H9 (cell line): ENCODE measurements at regions not wholly inside any gene's neighbourhood (a gene's known extent, or its start where the extent isn't known, plus 50 kb on each side); places are given as distances from the start of the nearest gene placed in this dataset.
"Not testable (repeated sequence)": the region's sequence is repeated elsewhere in the genome, so short reads cannot be mapped to it uniquely, and the experiment has no call there.

Source experiments
- DNase-seq: peaks from one replicate; pipeline ENCODE4 v3.0.0-alpha.2; 2017
- H2AFZ ChIP-seq: one replicate; pipeline ENCODE4 v1.6.1; 2013; ENCODE audit warnings: mild to moderate bottlenecking, low read length, control low read depth, moderate library complexity
- H2AK5ac ChIP-seq: 2 replicates; pipeline ENCODE4 v1.6.1; 2013; ENCODE audit warnings: low read length, control low read depth, mixed read lengths; ENCODE audit not compliant: insufficient read length
- H2BK120ac ChIP-seq: one replicate; pipeline ENCODE4 v1.6.1; 2013; ENCODE audit warnings: low read depth, mild to moderate bottlenecking, low read length, control low read depth, inconsistent platforms; ENCODE audit not compliant: poor library complexity, severe bottlenecking
- H2BK12ac ChIP-seq: 2 replicates; pipeline ENCODE4 v1.6.1; 2013; ENCODE audit warnings: low read length, control low read depth, mixed read lengths, low read depth; ENCODE audit not compliant: insufficient read length
- H2BK15ac ChIP-seq: 2 replicates; pipeline ENCODE4 v1.6.1; 2013; ENCODE audit warnings: low read depth, low read length, control low read depth
- H2BK20ac ChIP-seq: one replicate; pipeline ENCODE4 v1.6.1; 2013; ENCODE audit warnings: low read depth, mild to moderate bottlenecking, low read length, control low read depth, inconsistent platforms; ENCODE audit not compliant: poor library complexity, severe bottlenecking
- H2BK5ac ChIP-seq: 2 replicates; pipeline ENCODE4 v1.6.1; 2013; ENCODE audit warnings: low read length, control low read depth, mixed read lengths; ENCODE audit not compliant: insufficient read length
- H3K14ac ChIP-seq: 2 replicates; pipeline ENCODE4 v1.6.1; 2013; ENCODE audit warnings: low read length, control low read depth; ENCODE audit not compliant: insufficient read depth
- H3K18ac ChIP-seq: 2 replicates; pipeline ENCODE4 v1.6.1; 2013; ENCODE audit warnings: low read depth, mild to moderate bottlenecking, mixed read lengths, low read length, control low read depth; ENCODE audit not compliant: insufficient read length
- H3K23ac ChIP-seq: 2 replicates; pipeline ENCODE4 v1.6.1; 2013; ENCODE audit warnings: low read length, control low read depth, mixed read lengths, low read depth; ENCODE audit not compliant: insufficient read length
- H3K23me2 ChIP-seq: 2 replicates; pipeline ENCODE4 v1.6.1; 2013; ENCODE audit warnings: low read depth, mild to moderate bottlenecking, mixed read lengths, low read length, control low read depth; ENCODE audit not compliant: insufficient read length, poor library complexity, severe bottlenecking
- H3K27ac ChIP-seq: 2 replicates; pipeline ENCODE4 v1.5.1; 2013; ENCODE audit warnings: low read length, control low read depth, mixed read lengths, low read depth; ENCODE audit not compliant: insufficient read length
- H3K27me3 ChIP-seq: 2 replicates; pipeline ENCODE4 v1.6.1; 2013; ENCODE audit warnings: low read length, control low read depth, inconsistent platforms; ENCODE audit not compliant: insufficient read depth
- H3K4ac ChIP-seq: 2 replicates; pipeline ENCODE4 v1.6.1; 2013; ENCODE audit warnings: low read depth, mild to moderate bottlenecking, control low read depth, inconsistent platforms, low read length, moderate library complexity
- H3K4me1 ChIP-seq: 2 replicates; pipeline ENCODE4 v1.6.1; 2013; ENCODE audit warnings: low read length, control low read depth, inconsistent platforms; ENCODE audit not compliant: insufficient read depth
- H3K4me2 ChIP-seq: 2 replicates; pipeline ENCODE4 v1.6.1; 2013; ENCODE audit warnings: low read length, control low read depth, mixed read lengths; ENCODE audit not compliant: insufficient read length, insufficient read depth
- H3K56ac ChIP-seq: 2 replicates; pipeline ENCODE4 v1.6.1; 2013; ENCODE audit warnings: low read depth, mild to moderate bottlenecking, mixed read lengths, low read length, control low read depth; ENCODE audit not compliant: insufficient read length
- H3K79me1 ChIP-seq: 2 replicates; pipeline ENCODE4 v1.6.1; 2013; ENCODE audit warnings: low read depth, mild to moderate bottlenecking, moderate library complexity, low read length, control low read depth, inconsistent platforms; ENCODE audit not compliant: insufficient read depth, poor library complexity, severe bottlenecking
- H3K79me2 ChIP-seq: 2 replicates; pipeline ENCODE4 v1.6.1; 2013; ENCODE audit warnings: low read length, control low read depth, inconsistent platforms; ENCODE audit not compliant: insufficient read depth
- H3K9ac ChIP-seq: 2 replicates; pipeline ENCODE4 v1.6.1; 2013; ENCODE audit warnings: low read length, control low read depth, mixed read lengths; ENCODE audit not compliant: insufficient read length; ENCODE audit errors: extremely low read depth
- H3K9me3 ChIP-seq: one replicate; pipeline ENCODE4 v1.6.1; 2013; ENCODE audit warnings: low read depth, low read length, inconsistent platforms; ENCODE audit not compliant: control insufficient read depth
- H3T11ph ChIP-seq: one replicate; pipeline ENCODE4 v1.6.1; 2013; ENCODE audit warnings: mild to moderate bottlenecking, low read length, control low read depth, inconsistent platforms
- H4K20me1 ChIP-seq: one replicate; pipeline ENCODE4 v1.6.1; 2013; ENCODE audit not compliant: control insufficient read depth, insufficient read length, insufficient read depth
- H4K5ac ChIP-seq: 2 replicates; pipeline ENCODE4 v1.6.1; 2013; ENCODE audit warnings: low read depth, mild to moderate bottlenecking, mixed read lengths, low read length, control low read depth; ENCODE audit not compliant: insufficient read length
- H4K8ac ChIP-seq: replicated peaks from 2 replicates; pipeline ENCODE4 v1.6.1; 2013; ENCODE audit warnings: low read length, control low read depth, mixed read lengths, low read depth; ENCODE audit not compliant: insufficient read length
- H4K91ac ChIP-seq: 2 replicates; pipeline ENCODE4 v1.6.1; 2013; ENCODE audit warnings: low read depth, mild to moderate bottlenecking, moderate library complexity, mixed read lengths, low read length, control low read depth; ENCODE audit not compliant: insufficient read length
- H3K27ac Mint-ChIP-seq, 3 experiments: 2 replicates in 2 of 3; 3 replicates in 1 of 3; pipeline ENCODE4 v1.8.0; 2020 to 2021; ENCODE audit warnings: mixed read lengths in 3 of 3, mild to moderate bottlenecking in 1 of 3, moderate library complexity in 1 of 3
- H3K27me3 Mint-ChIP-seq: 2 replicates; pipeline ENCODE4 v1.8.0; 2021; ENCODE audit warnings: low read depth, mild to moderate bottlenecking, moderate library complexity, mixed read lengths
- H3K36me3 Mint-ChIP-seq, 3 experiments: 2 replicates in 2 of 3; 3 replicates in 1 of 3; pipeline ENCODE4 v1.8.0; 2020 to 2021; ENCODE audit warnings: low read depth in 3 of 3, mixed read lengths in 3 of 3; ENCODE audit not compliant: insufficient read depth in 1 of 3
- H3K4me1 Mint-ChIP-seq, 2 experiments: 2 replicates each; pipeline ENCODE4 v1.8.0; 2020; ENCODE audit warnings: mixed read lengths in 2 of 2
- H3K4me3 Mint-ChIP-seq, 2 experiments: 2 replicates in 1 of 2; 3 replicates in 1 of 2; pipeline ENCODE4 v1.8.0; 2020 to 2021; ENCODE audit warnings: mild to moderate bottlenecking in 2 of 2, mixed read lengths in 2 of 2, moderate library complexity in 1 of 2
- H3K9me3 Mint-ChIP-seq, 2 experiments: 2 replicates in 1 of 2; 3 replicates in 1 of 2; pipeline ENCODE4 v1.8.0; 2020; ENCODE audit warnings: mild to moderate bottlenecking in 2 of 2, mixed read lengths in 2 of 2, moderate library complexity in 1 of 2
- CTCF ChIP-seq: fragments of 200-600 bp; sonication (generic); conservative IDR thresholded peaks from 3 replicates; pipeline ENCODE4 v1.8.0; 2021; ENCODE audit warnings: antibody characterized with exemption, mild to moderate bottlenecking
- WGBS: extraction: QIAGEN DNeasy Blood & Tissue Kit; methylation state at CpG from one replicate; pipeline ENCODE4 v1.1.7; 2013; ENCODE audit warnings: missing lambda C conversion rate, low lambda C conversion rate, mixed read lengths; ENCODE audit not compliant: insufficient read length; ENCODE audit errors: extremely low coverage; 5-methylcytosine and 5-hydroxymethylcytosine counted together

- Histone ChIP-seq H3K79me1 (no peaks in the 10 kb centered on the region), H3K14ac (no peak overlapping the region), H3K4ac (no peak overlapping the region), H2AK5ac (no peak overlapping the region), H3K27me3 (no peaks in the 10 kb centered on the region), H3K18ac (no peak overlapping the region), H2BK20ac (no peak overlapping the region), H3T11ph (no peak overlapping the region), H3K23ac (no peak overlapping the region), H3K79me2 (peaks cover 12% of the 10 kb centered on the region; the same call in 1 of the 2 replicates), H2AFZ (no peak overlapping the region), H3K23me2 (no peaks in the 10 kb centered on the region), H3K27ac (no peak overlapping the region), H3K4me1 (no peaks in the 10 kb centered on the region), H2BK5ac (no peak overlapping the region), H3K9ac (no peak overlapping the region), H3K56ac (no peak overlapping the region), H4K91ac (no peak overlapping the region), H4K8ac (no peak overlapping the region), H4K5ac (no peak overlapping the region), H2BK120ac (no peak overlapping the region), H2BK12ac (no peak overlapping the region), H2BK15ac (no peak overlapping the region), H3K9me3 (no peaks in the 10 kb centered on the region), H3K4me2 (no peak overlapping the region), H4K20me1 (no peaks in the 10 kb centered on the region)
- Mint-ChIP-seq H3K27me3 (no peaks in the 10 kb centered on the region), H3K4me3 (no peak overlapping the region), H3K9me3 (no peaks in the 10 kb centered on the region; a peak in 1 of 5 replicates), H3K36me3 (no peaks in the 10 kb centered on the region; a peak in 1 of 7 replicates), H3K4me1 (peaks cover 6% of the 10 kb centered on the region in 2 experiments; a peak in 3 of 4 replicates), H3K27ac (no peak overlapping the region)
- no peak for DNase-seq
- no peak for TF ChIP-seq CTCF
- no CpG with 5 or more reads among the region's 3 CpGs for WGBS
Observed at GRCh38 chr22:25397616-25398015, 166.9 kb upstream of the GRK3 start.

- WGBS = no CpG with 5 or more reads among the region's 6 CpGs
- not testable (repeated sequence) for H2BK5ac ChIP-seq, H3K18ac ChIP-seq, H3K4ac ChIP-seq, H4K91ac ChIP-seq, H2BK15ac ChIP-seq, H3K27me3 Mint-ChIP-seq, H3K79me1 ChIP-seq, H3K23me2 ChIP-seq, H3K27ac Mint-ChIP-seq, H3K9me3 Mint-ChIP-seq, H3K56ac ChIP-seq, H2BK12ac ChIP-seq, H3K9me3 ChIP-seq, H3K14ac ChIP-seq, H3K9ac ChIP-seq, H2BK20ac ChIP-seq, H2BK120ac ChIP-seq, H3K23ac ChIP-seq, H3K4me3 Mint-ChIP-seq, H3K36me3 Mint-ChIP-seq, H4K8ac ChIP-seq, H3K27ac ChIP-seq, H3K27me3 ChIP-seq, H3K4me2 ChIP-seq, H3T11ph ChIP-seq, DNase-seq, H2AFZ ChIP-seq, H4K5ac ChIP-seq, H2AK5ac ChIP-seq, H3K4me1 ChIP-seq, H4K20me1 ChIP-seq
- H3K79me2 ChIP-seq = peaks cover 15% of the 10 kb centered on the region; the same call in 1 of the 2 replicates
- peaks cover 14 to 15% of the 10 kb centered on the region in 2 experiments for H3K4me1 Mint-ChIP-seq
Observed at GRCh38 chr22:25398591-25399062, 165.8 kb upstream of the GRK3 start.
